ENCODE measurements at regions not wholly inside any gene's neighbourhood (a gene's known extent, or its start where the extent isn't known, plus 50 kb on each side); places are given as distances from the start of the nearest gene placed in this dataset.

- Mint-ChIP-seq H3K27ac (peak overlapping the region; percentile 19), H3K27me3 (no peaks in the 10 kb centered on the region), H3K4me3 (peak overlapping the region; percentile 5), H3K9me3 (ENCODE audit: low read depth) (no peaks in the 10 kb centered on the region), H3K4me1 (ENCODE audit: low read depth) (peaks cover 44% of the 10 kb centered on the region), H3K36me3 (no peaks in the 10 kb centered on the region)
Observed at GRCh38 chr9:111985315-111985714, 88.7 kb downstream of the UGCG start.

DNA sequence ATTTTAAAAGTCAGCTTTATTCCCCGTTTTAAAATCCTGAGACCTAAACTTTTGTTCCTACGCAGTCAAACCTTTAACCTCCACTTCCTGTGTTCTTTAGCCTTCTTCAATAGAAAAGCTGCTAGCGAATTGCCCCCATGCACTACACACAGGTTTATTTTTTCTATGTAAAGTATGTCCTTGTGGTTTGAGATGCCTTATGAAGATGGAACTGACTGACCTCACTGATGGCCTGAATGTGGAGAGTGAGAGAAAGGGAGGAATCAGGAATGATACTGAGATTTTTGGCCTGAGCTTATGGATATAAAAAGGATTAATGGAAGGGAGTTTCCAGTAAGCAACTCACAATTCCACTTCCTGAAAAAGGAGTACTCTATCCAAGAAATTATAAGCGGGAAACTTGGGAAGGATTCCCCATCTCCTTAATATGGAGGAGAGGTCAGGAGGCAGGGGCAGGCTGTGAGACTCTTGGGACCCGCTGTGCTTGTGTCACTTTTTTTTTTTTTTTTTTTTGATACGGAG is 89.5 kb downstream of the UGCG start:
- Mint-ChIP-seq H3K4me3 (peak overlapping the region; percentile 61), H3K4me1 (ENCODE audit: low read depth) (peaks cover 44% of the 10 kb centered on the region)

More for the DNA sequence above, 89.5 kb downstream of the UGCG start:
- Mint-ChIP-seq H3K9me3 (ENCODE audit: low read depth) (no peaks in the 10 kb centered on the region), H3K36me3 (no peaks in the 10 kb centered on the region), H3K27ac (peak overlapping the region; percentile 84), H3K27me3 (no peaks in the 10 kb centered on the region)
